ENCODE measurements at regions not wholly inside any gene's neighbourhood (a gene's known extent, or its start where the extent isn't known, plus 50 kb on each side); places are given as distances from the start of the nearest gene placed in this dataset.

GRCh38 chr19:30135093-30135757, 193.2 kb downstream of the URI1 start:
- Mint-ChIP-seq H3K27ac (no peak overlapping the region), H3K9me3 (peaks cover 4% of the 10 kb centered on the region), H3K4me1 (no peaks in the 10 kb centered on the region), H3K4me3 (no peak overlapping the region), H3K36me3 (no peaks in the 10 kb centered on the region), H3K27me3 (peaks cover 4% of the 10 kb centered on the region)
- ATAC-seq (ENCODE audit: low read depth) (no peak), DNase-seq (ENCODE audit: low spot score in 2 of 2) (no peak)

GRCh38 chr19:30135797-30136196, 193.8 kb downstream of the URI1 start:
- H3K36me3 Mint-ChIP-seq, result no peaks in the 10 kb centered on the region
- DNase-seq (ENCODE audit: low spot score in 2 of 2) (no peak), ATAC-seq (ENCODE audit: low read depth) (no peak)
- no peaks in the 10 kb centered on the region for H3K4me1 Mint-ChIP-seq
- peaks cover 4% of the 10 kb centered on the region for H3K9me3 Mint-ChIP-seq
- H3K27ac Mint-ChIP-seq, result no peak overlapping the region
- H3K27me3 Mint-ChIP-seq, result peaks cover 4% of the 10 kb centered on the region
- H3K4me3 Mint-ChIP-seq, result no peak overlapping the region

GRCh38 chr19:30136611-30137195, 194.7 kb downstream of the URI1 start:
- H3K4me3 Mint-ChIP-seq, result no peak overlapping the region
- H3K27ac Mint-ChIP-seq, result no peak overlapping the region
- H3K36me3 Mint-ChIP-seq, result no peaks in the 10 kb centered on the region
- no peaks in the 10 kb centered on the region for H3K4me1 Mint-ChIP-seq
- no peak for DNase-seq (ENCODE audit: low spot score in 2 of 2)
- H3K27me3 Mint-ChIP-seq, result peaks cover 4% of the 10 kb centered on the region
- ATAC-seq (ENCODE audit: low read depth), result no peak
- peaks cover 4% of the 10 kb centered on the region for H3K9me3 Mint-ChIP-seq

- Mint-ChIP-seq H3K27me3 (peaks cover 4% of the 10 kb centered on the region), H3K36me3 (no peaks in the 10 kb centered on the region), H3K4me1 (no peaks in the 10 kb centered on the region), H3K9me3 (peaks cover 4% of the 10 kb centered on the region), H3K4me3 (no peak overlapping the region), H3K27ac (no peak overlapping the region)
- no peak for ATAC-seq (ENCODE audit: low read depth)
- DNase-seq (ENCODE audit: low spot score in 2 of 2), result no peak
Measured at GRCh38 chr19:30137747-30138146, 195.7 kb downstream of the URI1 start.

- Mint-ChIP-seq H3K27ac (no peak overlapping the region), H3K36me3 (no peaks in the 10 kb centered on the region), H3K27me3 (peaks cover 5% of the 10 kb centered on the region), H3K9me3 (no peaks in the 10 kb centered on the region), H3K4me3 (no peak overlapping the region), H3K4me1 (no peaks in the 10 kb centered on the region)
- no peak for ATAC-seq (ENCODE audit: low read depth)
- no peak for DNase-seq (ENCODE audit: low spot score in 2 of 2)
Measured at GRCh38 chr19:30144242-30144758, 202.3 kb downstream of the URI1 start.

GRCh38 chr19:30144802-30145201, 202.8 kb downstream of the URI1 start:
- Mint-ChIP-seq H3K4me3 (no peak overlapping the region), H3K36me3 (no peaks in the 10 kb centered on the region), H3K4me1 (no peaks in the 10 kb centered on the region), H3K27ac (no peak overlapping the region), H3K27me3 (peaks cover 5% of the 10 kb centered on the region), H3K9me3 (no peaks in the 10 kb centered on the region)
- DNase-seq (ENCODE audit: low spot score in 2 of 2), result no peak
- ATAC-seq (ENCODE audit: low read depth), result no peak

- H3K36me3 Mint-ChIP-seq, result no peaks in the 10 kb centered on the region
- no peak overlapping the region for H3K27ac Mint-ChIP-seq
- no peak overlapping the region for H3K4me3 Mint-ChIP-seq
- DNase-seq (ENCODE audit: low spot score in 2 of 2) (no peak), ATAC-seq (ENCODE audit: low read depth) (no peak)
- peaks cover 8% of the 10 kb centered on the region for H3K27me3 Mint-ChIP-seq
- H3K9me3 Mint-ChIP-seq, result no peaks in the 10 kb centered on the region
- no peaks in the 10 kb centered on the region for H3K4me1 Mint-ChIP-seq
Measured at GRCh38 chr19:30145467-30145866, 203.4 kb downstream of the URI1 start.

- ATAC-seq (ENCODE audit: low read depth) (no peak), DNase-seq (ENCODE audit: low spot score in 2 of 2) (no peak)
- Mint-ChIP-seq H3K36me3 (no peaks in the 10 kb centered on the region), H3K9me3 (no peaks in the 10 kb centered on the region), H3K27ac (no peak overlapping the region), H3K27me3 (peaks cover 8% of the 10 kb centered on the region), H3K4me1 (no peaks in the 10 kb centered on the region), H3K4me3 (no peak overlapping the region)
Measured at GRCh38 chr19:30146346-30146745, 204.3 kb downstream of the URI1 start.

GRCh38 chr19:30148039-30148790, 206.2 kb downstream of the URI1 start:
- Mint-ChIP-seq H3K27me3 (peaks cover 8% of the 10 kb centered on the region), H3K9me3 (no peaks in the 10 kb centered on the region), H3K36me3 (no peaks in the 10 kb centered on the region), H3K4me1 (no peaks in the 10 kb centered on the region), H3K27ac (no peak overlapping the region), H3K4me3 (no peak overlapping the region)
- ATAC-seq (ENCODE audit: low read depth) (no peak), DNase-seq (ENCODE audit: low spot score in 2 of 2) (no peak)

GRCh38 chr19:30148803-30149202, 206.8 kb downstream of the URI1 start:
- Mint-ChIP-seq H3K4me3 (no peak overlapping the region), H3K9me3 (no peaks in the 10 kb centered on the region), H3K4me1 (no peaks in the 10 kb centered on the region), H3K27me3 (peaks cover 6% of the 10 kb centered on the region), H3K36me3 (no peaks in the 10 kb centered on the region), H3K27ac (no peak overlapping the region)
- no peak for ATAC-seq (ENCODE audit: low read depth)
- DNase-seq (ENCODE audit: low spot score in 2 of 2), result no peak

GRCh38 chr19:30149300-30149699, 207.3 kb downstream of the URI1 start:
- Mint-ChIP-seq H3K27me3 (peaks cover 6% of the 10 kb centered on the region), H3K4me3 (no peak overlapping the region), H3K9me3 (no peaks in the 10 kb centered on the region), H3K27ac (no peak overlapping the region), H3K36me3 (no peaks in the 10 kb centered on the region), H3K4me1 (peaks cover 3% of the 10 kb centered on the region)
- ATAC-seq (ENCODE audit: low read depth) (no peak), DNase-seq (ENCODE audit: low spot score in 2 of 2) (no peak)

GRCh38 chr19:30150626-30151025, 208.6 kb downstream of the URI1 start:
- Mint-ChIP-seq H3K27ac (no peak overlapping the region), H3K36me3 (no peaks in the 10 kb centered on the region), H3K4me1 (peaks cover 3% of the 10 kb centered on the region), H3K9me3 (no peaks in the 10 kb centered on the region), H3K27me3 (peaks cover 6% of the 10 kb centered on the region), H3K4me3 (no peak overlapping the region)
- ATAC-seq (ENCODE audit: low read depth) (no peak), DNase-seq (ENCODE audit: low spot score in 2 of 2) (no peak)

- ATAC-seq (ENCODE audit: low read depth) (no peak), DNase-seq (ENCODE audit: low spot score in 2 of 2) (no peak)
- Mint-ChIP-seq H3K36me3 (no peaks in the 10 kb centered on the region), H3K9me3 (no peaks in the 10 kb centered on the region), H3K4me1 (peaks cover 5% of the 10 kb centered on the region), H3K27ac (no peak overlapping the region), H3K27me3 (peaks cover 6% of the 10 kb centered on the region), H3K4me3 (no peak overlapping the region)
Measured at GRCh38 chr19:30151081-30151480, 209.0 kb downstream of the URI1 start.

GRCh38 chr19:30152510-30153291, 210.7 kb downstream of the URI1 start:
- DNase-seq (ENCODE audit: low spot score in 2 of 2) (no peak), ATAC-seq (ENCODE audit: low read depth) (no peak)
- H3K9me3 Mint-ChIP-seq, result no peaks in the 10 kb centered on the region
- H3K4me3 Mint-ChIP-seq, result no peak overlapping the region
- H3K4me1 Mint-ChIP-seq, result peaks cover 5% of the 10 kb centered on the region
- peaks cover 6% of the 10 kb centered on the region for H3K27me3 Mint-ChIP-seq
- no peak overlapping the region for H3K27ac Mint-ChIP-seq
- H3K36me3 Mint-ChIP-seq, result no peaks in the 10 kb centered on the region

Measured in memory B cell (primary cell).